ENCODE measurements at regions not wholly inside any gene's neighbourhood (a gene's known extent, or its start where the extent isn't known, plus 50 kb on each side); places are given as distances from the start of the nearest gene placed in this dataset.

GRCh38 chr3:161443921-161444693 is 52.5 kb upstream of the OTOL1 start (continued):
- TF ChIP-seq NFKBIZ (CRISPR knock-in tag; IDR thresholded peaks at IDR 0.05), result 0 out of 2 replicates have a peak, but pooled peaks have one; percentile 42
- no peak for TF ChIP-seq ZNF883 (CRISPR knock-in tag; IDR thresholded peaks at IDR 0.05; ENCODE audit: not compliant biosample characterization)
- no peak for TF ChIP-seq MYPOP (CRISPR knock-in tag; IDR thresholded peaks at IDR 0.05)
- no peak for TF ChIP-seq ZNF558 (CRISPR knock-in tag; IDR thresholded peaks at IDR 0.05; ENCODE audit: borderline replicate concordance)
- TF ChIP-seq HNRNPH1 (optimal IDR thresholded peaks at IDR 0.05; ENCODE audit: low read depth, low read length), result no peak
- TF ChIP-seq ZMAT3 (CRISPR knock-in tag; conservative IDR thresholded peaks at IDR 0.05), result no peak
- no peak for TF ChIP-seq ZSCAN22 (CRISPR knock-in tag; IDR thresholded peaks at IDR 0.05)
- no peak for TF ChIP-seq KDM5B (CRISPR knock-in tag; IDR thresholded peaks at IDR 0.05; ENCODE audit: borderline replicate concordance)
- no peak for TF ChIP-seq E2F2 (CRISPR knock-in tag; IDR thresholded peaks at IDR 0.05; ENCODE audit: borderline replicate concordance)
- TF ChIP-seq FOXP4 (CRISPR knock-in tag; IDR thresholded peaks at IDR 0.05), result peak; percentile 41; the same call in 1 of the 2 replicates
- TF ChIP-seq ATF4 (CRISPR knock-in tag; IDR thresholded peaks at IDR 0.05), result peak in 1 of 2 experiments; percentile 63; a peak in 1 of 4 replicates
- TF ChIP-seq YY1 (IDR thresholded peaks at IDR 0.05; ENCODE audit: insufficient read depth, insufficient replicate concordance, low read depth, low read length), result no peak
- TF ChIP-seq TCF7L2 (IDR thresholded peaks at IDR 0.05; ENCODE audit: low read depth, low read length), result no peak
- TF ChIP-seq ZNF329 (CRISPR knock-in tag; IDR thresholded peaks at IDR 0.05; ENCODE audit: low read depth), result no peak
- no peak for TF ChIP-seq HNF1A (IDR thresholded peaks at IDR 0.05; ENCODE audit: low read depth)
- TF ChIP-seq HNF1A (CRISPR knock-in tag; IDR thresholded peaks at IDR 0.05; ENCODE audit: borderline replicate concordance), result no peak
- TF ChIP-seq AGO2 (optimal IDR thresholded peaks at IDR 0.05; ENCODE audit: low read depth, low read length), result no peak
- no peak for TF ChIP-seq ZNF180 (CRISPR knock-in tag; IDR thresholded peaks at IDR 0.05; ENCODE audit: borderline replicate concordance, low read depth)
- TF ChIP-seq TRIM24 (CRISPR knock-in tag; IDR thresholded peaks at IDR 0.05), result no peak
- no peak for TF ChIP-seq ZNF501 (CRISPR knock-in tag; IDR thresholded peaks at IDR 0.05)

Data from HepG2 (cell line).